WTC11 (cell line): ENCODE measurements at regions not wholly inside any gene's neighbourhood (a gene's known extent, or its start where the extent isn't known, plus 50 kb on each side); places are given as distances from the start of the nearest gene placed in this dataset.

ENCODE experiments used
- ATAC-seq: fragments of 200-7000 bp; cut with Tn5 transposase; 2 replicates; pipeline ENCODE4 v1.10.0; 2021; ENCODE audit warnings: mild to moderate bottlenecking, moderate library complexity
- CTCF ChIA-PET: fragments of 300-600 bp; sonication (Branson Sonifier 250); formaldehyde crosslinking; loops from one replicate; lab custom pipeline; 2021; ENCODE audit warnings: antibody characterized with exemption; lab: Charles Lee
- POLR2A ChIA-PET: fragments of 350-600 bp; sonication (Branson Sonifier 250); formaldehyde crosslinking; loops from one replicate; lab custom pipeline; 2021; ENCODE audit warnings: antibody characterized with exemption; lab: Charles Lee
- DNase-seq: peaks from one replicate; pipeline ENCODE4 v3.0.0; 2021; ENCODE audit warnings: low spot score
- H3K27ac Mint-ChIP-seq: 2 replicates; pipeline ENCODE4 v1.8.0; 2021; ENCODE audit warnings: mixed read lengths
- H3K27me3 Mint-ChIP-seq: 2 replicates; pipeline ENCODE4 v1.8.0; 2021; ENCODE audit warnings: low read depth, mild to moderate bottlenecking, moderate library complexity, mixed read lengths
- H3K36me3 Mint-ChIP-seq: 2 replicates; pipeline ENCODE4 v1.8.0; 2021; ENCODE audit warnings: mixed read lengths
- H3K4me1 Mint-ChIP-seq: 2 replicates; pipeline ENCODE4 v1.8.0; 2022; ENCODE audit warnings: mixed read lengths
- H3K4me3 Mint-ChIP-seq: 2 replicates; pipeline ENCODE4 v1.8.0; 2021; ENCODE audit warnings: mild to moderate bottlenecking, moderate library complexity, mixed read lengths
- H3K9me3 Mint-ChIP-seq: 2 replicates; pipeline ENCODE4 v1.8.0; 2021; ENCODE audit warnings: mixed read lengths
- CBFB ChIP-seq: sonication (generic); formaldehyde crosslinking; IDR thresholded peaks from 2 replicates; pipeline ENCODE4 v1.8.1; 2022; ENCODE audit warnings: mild to moderate bottlenecking, low read depth, missing genetic modification reagents
- ESRRA ChIP-seq: sonication (generic); formaldehyde crosslinking; IDR thresholded peaks from 2 replicates; pipeline ENCODE4 v1.8.1; 2022; ENCODE audit warnings: mild to moderate bottlenecking, missing genetic modification reagents, borderline replicate concordance
- FOXK1 ChIP-seq: sonication (generic); formaldehyde crosslinking; IDR thresholded peaks from 2 replicates; pipeline ENCODE4 v1.8.0; 2022; ENCODE audit warnings: mild to moderate bottlenecking, moderate library complexity, missing genetic modification reagents
- GABPB1 ChIP-seq: sonication (generic); formaldehyde crosslinking; IDR thresholded peaks from 2 replicates; pipeline ENCODE4 v1.8.1; 2023; ENCODE audit warnings: mild to moderate bottlenecking, missing genetic modification reagents
- IRF2 ChIP-seq: sonication (generic); formaldehyde crosslinking; IDR thresholded peaks from 2 replicates; pipeline ENCODE4 v1.8.0; 2022; ENCODE audit warnings: low read depth, missing genetic modification reagents, borderline replicate concordance
- NR2C2 ChIP-seq: sonication (generic); formaldehyde crosslinking; IDR thresholded peaks from 2 replicates; pipeline ENCODE4 v1.8.0; 2022; ENCODE audit warnings: mild to moderate bottlenecking, missing genetic modification reagents
- PRRX2 ChIP-seq: fragments of 250-450 bp; sonication (Bioruptor Pico); IDR thresholded peaks from 2 replicates; pipeline ENCODE4 v1.8.0; 2021; ENCODE audit warnings: mild to moderate bottlenecking
- SMAD3 ChIP-seq: sonication (generic); formaldehyde crosslinking; IDR thresholded peaks from 2 replicates; pipeline ENCODE4 v1.8.0; 2022; ENCODE audit warnings: missing genetic modification reagents, mild to moderate bottlenecking, borderline replicate concordance
- TEAD4 ChIP-seq: sonication (generic); formaldehyde crosslinking; IDR thresholded peaks from 2 replicates; pipeline ENCODE4 v1.8.0; 2022; ENCODE audit warnings: mild to moderate bottlenecking, missing genetic modification reagents
- ZNF121 ChIP-seq: sonication (generic); formaldehyde crosslinking; IDR thresholded peaks from 2 replicates; pipeline ENCODE4 v1.8.0; 2023; ENCODE audit warnings: missing genetic modification reagents
- ZNF423 ChIP-seq: fragments of 250-450 bp; sonication (Bioruptor Pico); IDR thresholded peaks from 2 replicates; pipeline ENCODE4 v2.1.2; 2022; ENCODE audit warnings: mild to moderate bottlenecking, moderate library complexity
- TF ChIP-seq, protein P1 (sequence below): sonication (generic); formaldehyde crosslinking; IDR thresholded peaks from 2 replicates; pipeline ENCODE4 v1.8.0; 2022; ENCODE audit warnings: mild to moderate bottlenecking, missing genetic modification reagents
- TF ChIP-seq, protein P2 (sequence below): fragments of 250-450 bp; sonication (Bioruptor Pico); IDR thresholded peaks from 2 replicates; pipeline ENCODE4 v1.9.0; 2021; ENCODE audit warnings: mild to moderate bottlenecking, borderline replicate concordance
- TF ChIP-seq, protein P3 (sequence below): sonication (generic); formaldehyde crosslinking; IDR thresholded peaks from 2 replicates; pipeline ENCODE4 v1.8.1; 2022; ENCODE audit warnings: low read depth, missing genetic modification reagents, borderline replicate concordance
- TF ChIP-seq, protein P4 (sequence below): sonication (generic); formaldehyde crosslinking; IDR thresholded peaks from 2 replicates; pipeline ENCODE4 v1.8.1; 2023; ENCODE audit warnings: mild to moderate bottlenecking, missing genetic modification reagents, moderate library complexity
- TF ChIP-seq, protein P5 (sequence below): sonication (generic); formaldehyde crosslinking; IDR thresholded peaks from 2 replicates; pipeline ENCODE4 v1.8.1; 2022; ENCODE audit warnings: missing genetic modification reagents, borderline replicate concordance
- TF ChIP-seq, protein P6 (sequence below): sonication (generic); formaldehyde crosslinking; IDR thresholded peaks from 2 replicates; pipeline ENCODE4 v1.8.1; 2022; ENCODE audit warnings: mild to moderate bottlenecking, missing genetic modification reagents, moderate library complexity, borderline replicate concordance
- TF ChIP-seq, protein P7 (sequence below): sonication (generic); formaldehyde crosslinking; IDR thresholded peaks from 2 replicates; pipeline ENCODE4 v1.8.1; 2023; ENCODE audit warnings: mild to moderate bottlenecking, missing genetic modification reagents
- TF ChIP-seq, protein P8 (sequence below): sonication (generic); formaldehyde crosslinking; conservative IDR thresholded peaks from 2 replicates; pipeline ENCODE4 v1.8.1; 2023; ENCODE audit warnings: mild to moderate bottlenecking, low read depth, missing genetic modification reagents, moderate library complexity

DNA sequence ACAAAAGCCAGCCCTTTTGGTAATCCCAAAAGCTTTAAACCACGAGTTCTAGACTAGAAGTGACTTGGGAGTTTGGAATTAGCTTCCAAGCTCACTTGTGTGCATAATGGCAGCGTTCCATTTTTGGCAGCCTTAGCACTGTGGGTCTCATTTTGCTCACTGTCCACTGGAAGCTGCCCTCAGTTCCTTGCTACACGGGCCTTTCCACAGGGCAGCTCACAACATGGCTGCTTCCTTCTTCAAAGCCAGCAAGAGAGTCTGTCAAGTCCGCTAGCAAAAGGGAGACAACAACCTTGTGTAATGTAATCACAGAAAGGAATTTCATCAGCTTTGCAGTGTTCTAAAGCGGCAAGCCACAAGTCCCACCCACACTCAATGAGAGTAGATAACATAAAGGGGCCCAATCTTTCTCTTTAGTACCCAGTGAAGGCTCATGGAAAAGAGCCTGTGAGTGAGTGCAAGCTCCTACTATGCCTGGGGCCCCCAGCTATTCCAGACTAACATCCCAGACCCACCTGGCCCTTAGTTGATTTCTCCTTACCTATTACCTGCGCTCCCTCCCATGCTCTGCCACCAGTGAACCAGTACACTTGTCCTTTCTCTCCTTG lies 168.5 kb upstream of the FOXN2 start:
- Mint-ChIP-seq H3K36me3 (no peaks in the 10 kb centered on the region), H3K27ac (no peak overlapping the region), H3K9me3 (peaks cover 5% of the 10 kb centered on the region; the same call in 1 of the 2 replicates), H3K27me3 (peaks cover 3% of the 10 kb centered on the region; the same call in 1 of the 2 replicates), H3K4me3 (no peak overlapping the region), H3K4me1 (0 out of 2 replicates have a peak, but pooled peaks cover 3% of the 10 kb centered on the region)
- ChIA-PET CTCF (interaction anchor here (0.6 kb wide), 1 partner anchor 106 kb away, joined by 3 read pairs; no protein-coding TSS in a partner anchor), POLR2A (no interaction called here)
- ATAC-seq (no peak; the same call in 1 of the 2 replicates), DNase-seq (no peak)
- TF ChIP-seq FOXK1 (CRISPR knock-in tag) (no peak), GABPB1 (peak; percentile 99), SMAD3 (no peak)
- TF ChIP-seq, protein P1, sequence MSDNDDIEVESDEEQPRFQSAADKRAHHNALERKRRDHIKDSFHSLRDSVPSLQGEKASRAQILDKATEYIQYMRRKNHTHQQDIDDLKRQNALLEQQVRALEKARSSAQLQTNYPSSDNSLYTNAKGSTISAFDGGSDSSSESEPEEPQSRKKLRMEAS: 0 out of 2 replicates have a peak, but pooled peaks have one; percentile 34
- TF ChIP-seq, protein P2, sequence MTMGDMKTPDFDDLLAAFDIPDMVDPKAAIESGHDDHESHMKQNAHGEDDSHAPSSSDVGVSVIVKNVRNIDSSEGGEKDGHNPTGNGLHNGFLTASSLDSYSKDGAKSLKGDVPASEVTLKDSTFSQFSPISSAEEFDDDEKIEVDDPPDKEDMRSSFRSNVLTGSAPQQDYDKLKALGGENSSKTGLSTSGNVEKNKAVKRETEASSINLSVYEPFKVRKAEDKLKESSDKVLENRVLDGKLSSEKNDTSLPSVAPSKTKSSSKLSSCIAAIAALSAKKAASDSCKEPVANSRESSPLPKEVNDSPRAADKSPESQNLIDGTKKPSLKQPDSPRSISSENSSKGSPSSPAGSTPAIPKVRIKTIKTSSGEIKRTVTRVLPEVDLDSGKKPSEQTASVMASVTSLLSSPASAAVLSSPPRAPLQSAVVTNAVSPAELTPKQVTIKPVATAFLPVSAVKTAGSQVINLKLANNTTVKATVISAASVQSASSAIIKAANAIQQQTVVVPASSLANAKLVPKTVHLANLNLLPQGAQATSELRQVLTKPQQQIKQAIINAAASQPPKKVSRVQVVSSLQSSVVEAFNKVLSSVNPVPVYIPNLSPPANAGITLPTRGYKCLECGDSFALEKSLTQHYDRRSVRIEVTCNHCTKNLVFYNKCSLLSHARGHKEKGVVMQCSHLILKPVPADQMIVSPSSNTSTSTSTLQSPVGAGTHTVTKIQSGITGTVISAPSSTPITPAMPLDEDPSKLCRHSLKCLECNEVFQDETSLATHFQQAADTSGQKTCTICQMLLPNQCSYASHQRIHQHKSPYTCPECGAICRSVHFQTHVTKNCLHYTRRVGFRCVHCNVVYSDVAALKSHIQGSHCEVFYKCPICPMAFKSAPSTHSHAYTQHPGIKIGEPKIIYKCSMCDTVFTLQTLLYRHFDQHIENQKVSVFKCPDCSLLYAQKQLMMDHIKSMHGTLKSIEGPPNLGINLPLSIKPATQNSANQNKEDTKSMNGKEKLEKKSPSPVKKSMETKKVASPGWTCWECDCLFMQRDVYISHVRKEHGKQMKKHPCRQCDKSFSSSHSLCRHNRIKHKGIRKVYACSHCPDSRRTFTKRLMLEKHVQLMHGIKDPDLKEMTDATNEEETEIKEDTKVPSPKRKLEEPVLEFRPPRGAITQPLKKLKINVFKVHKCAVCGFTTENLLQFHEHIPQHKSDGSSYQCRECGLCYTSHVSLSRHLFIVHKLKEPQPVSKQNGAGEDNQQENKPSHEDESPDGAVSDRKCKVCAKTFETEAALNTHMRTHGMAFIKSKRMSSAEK (CRISPR knock-in tag): no peak
- TF ChIP-seq, protein P3, sequence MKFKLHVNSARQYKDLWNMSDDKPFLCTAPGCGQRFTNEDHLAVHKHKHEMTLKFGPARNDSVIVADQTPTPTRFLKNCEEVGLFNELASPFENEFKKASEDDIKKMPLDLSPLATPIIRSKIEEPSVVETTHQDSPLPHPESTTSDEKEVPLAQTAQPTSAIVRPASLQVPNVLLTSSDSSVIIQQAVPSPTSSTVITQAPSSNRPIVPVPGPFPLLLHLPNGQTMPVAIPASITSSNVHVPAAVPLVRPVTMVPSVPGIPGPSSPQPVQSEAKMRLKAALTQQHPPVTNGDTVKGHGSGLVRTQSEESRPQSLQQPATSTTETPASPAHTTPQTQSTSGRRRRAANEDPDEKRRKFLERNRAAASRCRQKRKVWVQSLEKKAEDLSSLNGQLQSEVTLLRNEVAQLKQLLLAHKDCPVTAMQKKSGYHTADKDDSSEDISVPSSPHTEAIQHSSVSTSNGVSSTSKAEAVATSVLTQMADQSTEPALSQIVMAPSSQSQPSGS (CRISPR knock-in tag): no peak

DNA sequence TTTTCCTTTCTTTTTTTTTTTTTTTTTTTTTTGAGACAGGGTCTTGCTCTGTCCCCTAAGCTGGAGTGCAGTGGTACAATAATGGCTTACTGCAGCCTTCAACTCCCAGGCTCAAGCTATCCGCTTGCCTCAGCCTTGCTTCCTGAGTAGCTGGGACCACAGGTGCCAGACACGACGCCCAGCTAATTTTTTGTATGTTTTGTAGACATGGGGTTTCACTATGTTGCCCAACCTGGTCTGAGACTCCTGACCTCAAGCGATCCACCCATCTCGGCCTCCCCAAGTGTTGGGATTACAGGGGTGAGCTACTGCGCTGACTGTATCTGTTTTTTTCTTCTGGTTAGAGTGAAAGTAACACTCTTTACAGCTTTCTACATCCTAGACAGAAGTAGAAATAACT lies 167.9 kb upstream of the FOXN2 start:
- Mint-ChIP-seq H3K27ac (no peak overlapping the region), H3K27me3 (peaks cover 3% of the 10 kb centered on the region; the same call in 1 of the 2 replicates), H3K4me3 (no peak overlapping the region), H3K9me3 (peaks cover 5% of the 10 kb centered on the region; the same call in 1 of the 2 replicates), H3K4me1 (0 out of 2 replicates have a peak, but pooled peaks cover 3% of the 10 kb centered on the region), H3K36me3 (no peaks in the 10 kb centered on the region)
- CTCF ChIA-PET: no interaction called here
- POLR2A ChIA-PET: no interaction called here
- no peak for TF ChIP-seq TEAD4 (CRISPR knock-in tag)
- no peak for TF ChIP-seq NR2C2 (CRISPR knock-in tag)
- TF ChIP-seq ZNF121: no peak
- TF ChIP-seq PRRX2: no peak
- TF ChIP-seq, protein P4, sequence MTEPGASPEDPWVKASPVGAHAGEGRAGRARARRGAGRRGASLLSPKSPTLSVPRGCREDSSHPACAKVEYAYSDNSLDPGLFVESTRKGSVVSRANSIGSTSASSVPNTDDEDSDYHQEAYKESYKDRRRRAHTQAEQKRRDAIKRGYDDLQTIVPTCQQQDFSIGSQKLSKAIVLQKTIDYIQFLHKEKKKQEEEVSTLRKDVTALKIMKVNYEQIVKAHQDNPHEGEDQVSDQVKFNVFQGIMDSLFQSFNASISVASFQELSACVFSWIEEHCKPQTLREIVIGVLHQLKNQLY (CRISPR knock-in tag): no peak
- no peak for TF ChIP-seq CBFB
- no peak for TF ChIP-seq ZNF423
- no peak for TF ChIP-seq ESRRA (CRISPR knock-in tag)
- TF ChIP-seq IRF2 (CRISPR knock-in tag): no peak
- TF ChIP-seq, protein P5, sequence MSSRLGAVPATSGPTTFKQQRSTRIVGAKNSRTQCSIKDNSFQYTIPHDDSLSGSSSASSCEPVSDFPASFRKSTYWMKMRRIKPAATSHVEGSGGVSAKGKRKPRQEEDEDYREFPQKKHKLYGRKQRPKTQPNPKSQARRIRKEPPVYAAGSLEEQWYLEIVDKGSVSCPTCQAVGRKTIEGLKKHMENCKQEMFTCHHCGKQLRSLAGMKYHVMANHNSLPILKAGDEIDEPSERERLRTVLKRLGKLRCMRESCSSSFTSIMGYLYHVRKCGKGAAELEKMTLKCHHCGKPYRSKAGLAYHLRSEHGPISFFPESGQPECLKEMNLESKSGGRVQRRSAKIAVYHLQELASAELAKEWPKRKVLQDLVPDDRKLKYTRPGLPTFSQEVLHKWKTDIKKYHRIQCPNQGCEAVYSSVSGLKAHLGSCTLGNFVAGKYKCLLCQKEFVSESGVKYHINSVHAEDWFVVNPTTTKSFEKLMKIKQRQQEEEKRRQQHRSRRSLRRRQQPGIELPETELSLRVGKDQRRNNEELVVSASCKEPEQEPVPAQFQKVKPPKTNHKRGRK (CRISPR knock-in tag): no peak
- TF ChIP-seq, protein P6, sequence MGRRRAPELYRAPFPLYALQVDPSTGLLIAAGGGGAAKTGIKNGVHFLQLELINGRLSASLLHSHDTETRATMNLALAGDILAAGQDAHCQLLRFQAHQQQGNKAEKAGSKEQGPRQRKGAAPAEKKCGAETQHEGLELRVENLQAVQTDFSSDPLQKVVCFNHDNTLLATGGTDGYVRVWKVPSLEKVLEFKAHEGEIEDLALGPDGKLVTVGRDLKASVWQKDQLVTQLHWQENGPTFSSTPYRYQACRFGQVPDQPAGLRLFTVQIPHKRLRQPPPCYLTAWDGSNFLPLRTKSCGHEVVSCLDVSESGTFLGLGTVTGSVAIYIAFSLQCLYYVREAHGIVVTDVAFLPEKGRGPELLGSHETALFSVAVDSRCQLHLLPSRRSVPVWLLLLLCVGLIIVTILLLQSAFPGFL (CRISPR knock-in tag): no peak
- TF ChIP-seq, protein P7, sequence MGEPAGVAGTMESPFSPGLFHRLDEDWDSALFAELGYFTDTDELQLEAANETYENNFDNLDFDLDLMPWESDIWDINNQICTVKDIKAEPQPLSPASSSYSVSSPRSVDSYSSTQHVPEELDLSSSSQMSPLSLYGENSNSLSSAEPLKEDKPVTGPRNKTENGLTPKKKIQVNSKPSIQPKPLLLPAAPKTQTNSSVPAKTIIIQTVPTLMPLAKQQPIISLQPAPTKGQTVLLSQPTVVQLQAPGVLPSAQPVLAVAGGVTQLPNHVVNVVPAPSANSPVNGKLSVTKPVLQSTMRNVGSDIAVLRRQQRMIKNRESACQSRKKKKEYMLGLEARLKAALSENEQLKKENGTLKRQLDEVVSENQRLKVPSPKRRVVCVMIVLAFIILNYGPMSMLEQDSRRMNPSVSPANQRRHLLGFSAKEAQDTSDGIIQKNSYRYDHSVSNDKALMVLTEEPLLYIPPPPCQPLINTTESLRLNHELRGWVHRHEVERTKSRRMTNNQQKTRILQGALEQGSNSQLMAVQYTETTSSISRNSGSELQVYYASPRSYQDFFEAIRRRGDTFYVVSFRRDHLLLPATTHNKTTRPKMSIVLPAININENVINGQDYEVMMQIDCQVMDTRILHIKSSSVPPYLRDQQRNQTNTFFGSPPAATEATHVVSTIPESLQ (CRISPR knock-in tag): no peak
- TF ChIP-seq, protein P8, sequence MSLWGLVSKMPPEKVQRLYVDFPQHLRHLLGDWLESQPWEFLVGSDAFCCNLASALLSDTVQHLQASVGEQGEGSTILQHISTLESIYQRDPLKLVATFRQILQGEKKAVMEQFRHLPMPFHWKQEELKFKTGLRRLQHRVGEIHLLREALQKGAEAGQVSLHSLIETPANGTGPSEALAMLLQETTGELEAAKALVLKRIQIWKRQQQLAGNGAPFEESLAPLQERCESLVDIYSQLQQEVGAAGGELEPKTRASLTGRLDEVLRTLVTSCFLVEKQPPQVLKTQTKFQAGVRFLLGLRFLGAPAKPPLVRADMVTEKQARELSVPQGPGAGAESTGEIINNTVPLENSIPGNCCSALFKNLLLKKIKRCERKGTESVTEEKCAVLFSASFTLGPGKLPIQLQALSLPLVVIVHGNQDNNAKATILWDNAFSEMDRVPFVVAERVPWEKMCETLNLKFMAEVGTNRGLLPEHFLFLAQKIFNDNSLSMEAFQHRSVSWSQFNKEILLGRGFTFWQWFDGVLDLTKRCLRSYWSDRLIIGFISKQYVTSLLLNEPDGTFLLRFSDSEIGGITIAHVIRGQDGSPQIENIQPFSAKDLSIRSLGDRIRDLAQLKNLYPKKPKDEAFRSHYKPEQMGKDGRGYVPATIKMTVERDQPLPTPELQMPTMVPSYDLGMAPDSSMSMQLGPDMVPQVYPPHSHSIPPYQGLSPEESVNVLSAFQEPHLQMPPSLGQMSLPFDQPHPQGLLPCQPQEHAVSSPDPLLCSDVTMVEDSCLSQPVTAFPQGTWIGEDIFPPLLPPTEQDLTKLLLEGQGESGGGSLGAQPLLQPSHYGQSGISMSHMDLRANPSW (CRISPR knock-in tag): no peak
- DNase-seq (no peak), ATAC-seq (no peak)
